Progenitor cell of endocrine pancreas (in vitro differentiated cells): ENCODE measurements at regions not wholly inside any gene's neighbourhood (a gene's known extent, or its start where the extent isn't known, plus 50 kb on each side); places are given as distances from the start of the nearest gene placed in this dataset.

ENCODE experiments used
- DNase-seq: peaks from one replicate; pipeline ENCODE4 v3.0.0; 2021; ENCODE audit warnings: low spot score; ENCODE audit not compliant: unreplicated experiment
- H3K27ac Mint-ChIP-seq: 2 replicates; pipeline ENCODE4 v1.8.0; 2021; ENCODE audit warnings: mild to moderate bottlenecking, moderate library complexity, mixed read lengths
- H3K27me3 Mint-ChIP-seq: 2 replicates; pipeline ENCODE4 v1.8.0; 2021; ENCODE audit warnings: mixed read lengths
- H3K36me3 Mint-ChIP-seq: 2 replicates; pipeline ENCODE4 v1.8.0; 2022; ENCODE audit warnings: mixed read lengths; ENCODE audit not compliant: insufficient read depth
- H3K4me1 Mint-ChIP-seq: 2 replicates; pipeline ENCODE4 v1.8.0; 2021; ENCODE audit warnings: low read depth, mixed read lengths
- H3K4me3 Mint-ChIP-seq: 2 replicates; pipeline ENCODE4 v1.8.0; 2021; ENCODE audit warnings: low read depth, mild to moderate bottlenecking, moderate library complexity, mixed read lengths
- H3K9me3 Mint-ChIP-seq: 2 replicates; pipeline ENCODE4 v1.8.0; 2021; ENCODE audit warnings: low read depth, mixed read lengths
- CTCF ChIP-seq: fragments of 200-600 bp; sonication (generic); IDR thresholded peaks from one replicate; pipeline ENCODE4 v1.5.0; 2021; ENCODE audit warnings: antibody characterized with exemption, mild to moderate bottlenecking; ENCODE audit not compliant: unreplicated experiment

GRCh38 chr3:159348431-159348830 lies 546.6 kb downstream of the MFSD1 start:
- peaks cover 33% of the 10 kb centered on the region for H3K27me3 Mint-ChIP-seq
- no peaks in the 10 kb centered on the region for H3K36me3 Mint-ChIP-seq
- H3K9me3 Mint-ChIP-seq: no peaks in the 10 kb centered on the region
- DNase-seq: no peak
- H3K4me1 Mint-ChIP-seq: no peaks in the 10 kb centered on the region
- H3K4me3 Mint-ChIP-seq: no peak overlapping the region
- H3K27ac Mint-ChIP-seq: no peak overlapping the region
- no peak for TF ChIP-seq CTCF

DNA sequence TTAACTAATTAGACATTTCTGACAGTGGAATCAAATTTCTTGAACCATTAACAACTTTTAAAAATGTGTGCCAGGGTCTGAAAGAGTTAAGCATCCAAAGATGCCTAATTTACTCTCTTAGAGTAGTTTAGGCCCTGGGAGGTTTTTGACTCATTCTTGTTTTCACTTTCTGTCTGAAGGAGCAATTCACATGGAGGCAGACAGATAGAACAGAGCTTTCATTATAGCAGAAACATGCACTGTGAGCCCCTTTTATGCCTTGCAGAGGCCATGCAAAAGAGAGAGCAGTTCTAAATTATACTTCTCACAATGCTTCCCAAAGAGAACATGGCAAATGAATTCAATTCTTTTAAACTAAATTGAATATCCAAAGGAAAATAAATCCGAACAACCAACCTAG lies 554.8 kb downstream of the MFSD1 start:
- Mint-ChIP-seq H3K4me3 (no peak overlapping the region), H3K9me3 (no peaks in the 10 kb centered on the region), H3K4me1 (peaks cover 8% of the 10 kb centered on the region), H3K36me3 (no peaks in the 10 kb centered on the region), H3K27ac (no peak overlapping the region), H3K27me3 (peaks cover 27% of the 10 kb centered on the region)
- no peak for DNase-seq
- no peak for TF ChIP-seq CTCF

GRCh38 chr3:159364511-159364910 lies 562.7 kb downstream of the MFSD1 start:
- no peak for TF ChIP-seq CTCF
- Mint-ChIP-seq H3K4me3 (no peak overlapping the region), H3K9me3 (no peaks in the 10 kb centered on the region), H3K27ac (no peak overlapping the region), H3K27me3 (peaks cover 19% of the 10 kb centered on the region), H3K4me1 (peaks cover 11% of the 10 kb centered on the region), H3K36me3 (no peaks in the 10 kb centered on the region)
- DNase-seq: no peak

DNA sequence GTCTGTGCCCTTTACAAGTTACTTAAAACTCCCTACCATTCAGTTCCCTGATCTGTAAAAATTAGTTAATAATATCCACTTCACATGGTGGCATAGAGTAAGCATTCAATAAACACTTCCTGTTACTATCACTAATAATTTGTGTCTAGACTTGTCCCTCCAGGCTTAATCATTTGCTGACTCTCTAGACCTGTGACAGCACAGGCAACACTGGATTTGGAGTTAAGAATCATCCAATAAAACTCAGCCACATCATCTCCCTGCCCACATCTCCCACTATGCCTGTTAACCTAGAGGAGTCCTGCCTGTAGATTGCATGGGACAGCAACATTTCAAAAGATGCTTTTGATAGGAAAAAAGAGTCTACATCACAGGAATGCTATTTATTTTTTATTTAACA lies 564.6 kb downstream of the MFSD1 start:
- DNase-seq: no peak
- Mint-ChIP-seq H3K36me3 (no peaks in the 10 kb centered on the region), H3K9me3 (no peaks in the 10 kb centered on the region), H3K4me1 (peaks cover 4% of the 10 kb centered on the region), H3K4me3 (no peak overlapping the region), H3K27me3 (peaks cover 13% of the 10 kb centered on the region), H3K27ac (no peak overlapping the region)
- no peak for TF ChIP-seq CTCF

DNA sequence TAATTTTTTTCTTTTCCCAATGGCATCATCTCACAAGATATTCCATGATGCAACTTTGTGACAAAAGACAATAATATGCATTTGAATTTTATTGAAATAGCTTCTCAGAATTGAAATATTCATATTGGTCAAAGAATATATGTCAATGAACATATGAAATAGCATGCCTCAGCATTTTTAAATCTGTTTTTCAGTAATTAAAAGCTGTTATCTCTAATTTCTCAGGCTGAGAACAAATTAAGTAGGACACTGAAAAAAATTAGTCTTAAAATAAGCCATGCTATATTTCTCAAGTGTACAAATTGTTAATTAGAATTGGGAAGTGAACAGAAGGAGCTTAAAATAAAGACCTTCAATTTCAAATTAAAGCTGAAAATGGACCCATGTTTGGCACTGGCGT lies 570.1 kb downstream of the MFSD1 start:
- Mint-ChIP-seq H3K27me3 (peaks cover 24% of the 10 kb centered on the region), H3K4me1 (no peaks in the 10 kb centered on the region)
- TF ChIP-seq CTCF: no peak

More for the DNA sequence above, 570.1 kb downstream of the MFSD1 start:
- H3K36me3 Mint-ChIP-seq: no peaks in the 10 kb centered on the region
- no peak for DNase-seq
- H3K4me3 Mint-ChIP-seq: no peak overlapping the region
- no peaks in the 10 kb centered on the region for H3K9me3 Mint-ChIP-seq
- H3K27ac Mint-ChIP-seq: no peak overlapping the region
